ENCODE measurements at regions not wholly inside any gene's neighbourhood (a gene's known extent, or its start where the extent isn't known, plus 50 kb on each side); places are given as distances from the start of the nearest gene placed in this dataset.

DNA sequence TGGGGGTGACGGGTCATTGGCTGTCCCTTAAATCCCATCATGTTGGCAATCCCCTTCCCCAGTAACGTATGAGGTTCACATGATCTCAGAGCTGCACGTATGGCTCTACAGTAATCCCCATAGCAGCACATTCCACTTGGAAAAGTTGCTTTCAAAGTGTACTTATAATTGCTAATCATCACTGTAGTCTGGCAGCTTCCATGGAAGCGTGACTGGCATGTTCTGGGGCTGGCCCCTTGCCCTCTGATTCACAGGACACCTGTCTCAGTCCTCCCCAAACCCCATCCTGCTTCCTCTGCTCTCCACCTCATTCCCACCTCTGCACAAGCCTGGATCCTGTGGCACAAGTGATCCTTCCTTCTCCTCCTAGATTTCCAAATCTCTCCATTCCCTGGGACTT, 102.2 kb downstream of the TSEN15 start:
- no peak overlapping the region for H2AK5ac ChIP-seq (ENCODE audit: low read depth, low read length)
- no peak overlapping the region for H3K23ac ChIP-seq (ENCODE audit: insufficient read length)
- no peak overlapping the region for H2BK5ac ChIP-seq (ENCODE audit: low read depth, low read length)
- no peaks in the 10 kb centered on the region for H3K79me2 ChIP-seq (ENCODE audit: control insufficient read depth in 1 of 2, insufficient read depth in 2 of 2, low read length in 2 of 2)
- no peaks in the 10 kb centered on the region for H4K20me1 ChIP-seq (replicated peaks in 1 of 2; ENCODE audit: control insufficient read depth in 1 of 2, insufficient read depth in 2 of 2, low read length in 2 of 2)
- no peak for TF ChIP-seq TAF7 (optimal IDR thresholded peaks at IDR 0.05; ENCODE audit: borderline replicate concordance, low read depth, low read length)
- TF ChIP-seq, protein P1, sequence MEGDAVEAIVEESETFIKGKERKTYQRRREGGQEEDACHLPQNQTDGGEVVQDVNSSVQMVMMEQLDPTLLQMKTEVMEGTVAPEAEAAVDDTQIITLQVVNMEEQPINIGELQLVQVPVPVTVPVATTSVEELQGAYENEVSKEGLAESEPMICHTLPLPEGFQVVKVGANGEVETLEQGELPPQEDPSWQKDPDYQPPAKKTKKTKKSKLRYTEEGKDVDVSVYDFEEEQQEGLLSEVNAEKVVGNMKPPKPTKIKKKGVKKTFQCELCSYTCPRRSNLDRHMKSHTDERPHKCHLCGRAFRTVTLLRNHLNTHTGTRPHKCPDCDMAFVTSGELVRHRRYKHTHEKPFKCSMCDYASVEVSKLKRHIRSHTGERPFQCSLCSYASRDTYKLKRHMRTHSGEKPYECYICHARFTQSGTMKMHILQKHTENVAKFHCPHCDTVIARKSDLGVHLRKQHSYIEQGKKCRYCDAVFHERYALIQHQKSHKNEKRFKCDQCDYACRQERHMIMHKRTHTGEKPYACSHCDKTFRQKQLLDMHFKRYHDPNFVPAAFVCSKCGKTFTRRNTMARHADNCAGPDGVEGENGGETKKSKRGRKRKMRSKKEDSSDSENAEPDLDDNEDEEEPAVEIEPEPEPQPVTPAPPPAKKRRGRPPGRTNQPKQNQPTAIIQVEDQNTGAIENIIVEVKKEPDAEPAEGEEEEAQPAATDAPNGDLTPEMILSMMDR (IDR thresholded peaks at IDR 0.05; ENCODE audit: control extremely low read depth in 1 of 3, insufficient read depth in 1 of 3, low read depth in 1 of 3, low read length in 3 of 3): no peak
- TF ChIP-seq ASH2L (IDR thresholded peaks at IDR 0.05; ENCODE audit: low read length): no peak
- no peak for TF ChIP-seq FOSL1 (IDR thresholded peaks at IDR 0.05; ENCODE audit: insufficient read depth, low read depth, low read length)
- no peak for TF ChIP-seq BACH1 (IDR thresholded peaks at IDR 0.05; ENCODE audit: low read length)
- no peak for TF ChIP-seq SP4 (IDR thresholded peaks at IDR 0.05; ENCODE audit: low read length)
- no peak for TF ChIP-seq RAD21 (IDR thresholded peaks at IDR 0.05 in 1 of 2, conservative IDR thresholded peaks at IDR 0.05 in 1 of 2; ENCODE audit: low read depth in 2 of 2, low read length in 2 of 2)
- TF ChIP-seq HDAC2 (IDR thresholded peaks at IDR 0.05; ENCODE audit: borderline replicate concordance in 1 of 2, low read depth in 2 of 2, low read length in 2 of 2): no peak
- TF ChIP-seq CBX5 (IDR thresholded peaks at IDR 0.05; ENCODE audit: low read depth, low read length): no peak
- TF ChIP-seq NRF1 (IDR thresholded peaks at IDR 0.05; ENCODE audit: low read depth, low read length): no peak
- ChIA-PET CTCF (ENCODE audit: partially characterized antibody) (interaction anchor here (2.5 kb wide), 1 partner anchor 69 kb away, joined by 9 read pairs; no protein-coding TSS in a partner anchor), POLR2A (ENCODE audit: partially characterized antibody) (no interaction called here)
- no peak overlapping the region for H3K18ac ChIP-seq (ENCODE audit: extremely low read depth, low read length)
- H3K14ac ChIP-seq (ENCODE audit: insufficient read length): no peak overlapping the region
- H2BK120ac ChIP-seq (replicated peaks; ENCODE audit: low read depth, low read length): no peak overlapping the region
- H3K4me2 ChIP-seq (ENCODE audit: insufficient read depth in 1 of 2, low read depth in 2 of 2, low read length in 2 of 2): no peak overlapping the region
- H2BK15ac ChIP-seq (ENCODE audit: low read length): no peak overlapping the region
- H3K4me1 ChIP-seq (replicated peaks in 1 of 4; ENCODE audit: control insufficient read depth in 3 of 4, insufficient read depth in 4 of 4, low read length in 3 of 4): peaks cover 0 to 12% (median 7%) of the 10 kb centered on the region in 4 experiments; a peak in 4 of 7 replicates
- no peak for FAIRE-seq
- no peaks in the 10 kb centered on the region for H3K23me2 ChIP-seq (ENCODE audit: low read depth, low read length)
- H4K91ac ChIP-seq (replicated peaks; ENCODE audit: insufficient read length, low read length): no peak overlapping the region
- no peaks in the 10 kb centered on the region for H3K9me3 ChIP-seq (ENCODE audit: insufficient read depth in 2 of 2, low read depth in 1 of 2, low read length in 1 of 2)
- H3K9ac ChIP-seq (replicated peaks in 1 of 4; ENCODE audit: extremely low read depth in 1 of 4, low read depth in 3 of 4, low read length in 3 of 4): no peak overlapping the region
- WGBS, 2 experiments (ENCODE audit: extremely low coverage in 1 of 2, insufficient coverage in 1 of 2, insufficient read length in 1 of 2, insufficient replicate concordance in 2 of 2, low coverage in 1 of 2, low lambda C conversion rate in 2 of 2, missing lambda C conversion rate in 1 of 2): 73% methylated on average over 4 of the region's 4 CpGs; no CpG with 5 or more reads in 1 of the 2 experiments
- no peaks in the 10 kb centered on the region for H3K36me3 ChIP-seq (ENCODE audit: control insufficient read depth in 2 of 4, insufficient read depth in 4 of 4, low read length in 3 of 4)
- no peak overlapping the region for H3K4me3 ChIP-seq (ENCODE audit: extremely low read depth in 1 of 4, insufficient read depth in 2 of 4, low read depth in 3 of 4, low read length in 4 of 4)
- no peak overlapping the region for H4K8ac ChIP-seq (ENCODE audit: extremely low read depth, insufficient read depth, low read length)
- no peak overlapping the region for H3K4ac ChIP-seq (replicated peaks; ENCODE audit: insufficient read length, low read depth, low read length)
- H2BK12ac ChIP-seq (ENCODE audit: low read depth, low read length): no peak overlapping the region
- no peak overlapping the region for H4K5ac ChIP-seq (ENCODE audit: insufficient read length, low read depth, low read length)
- DNase-seq (ENCODE audit: low read depth in 1 of 2, low spot score in 2 of 2): no peak
- H2BK20ac ChIP-seq (ENCODE audit: low read length): no peak overlapping the region
- no peaks in the 10 kb centered on the region for H3K79me1 ChIP-seq (ENCODE audit: low read depth, low read length)
- peak overlapping the region; percentile 20; the same call in 1 of the 2 replicates for H2AFZ ChIP-seq (ENCODE audit: low read length)
- no peaks in the 10 kb centered on the region for H3K27me3 ChIP-seq (replicated peaks in 1 of 4; ENCODE audit: control insufficient read depth in 3 of 4, extremely low read depth in 1 of 4, insufficient read depth in 3 of 4, low read length in 3 of 4)
- no peak overlapping the region for H3K56ac ChIP-seq (replicated peaks; ENCODE audit: insufficient read length, low read depth, low read length)
- H3K27ac ChIP-seq (ENCODE audit: low read depth, low read length): no peak overlapping the region
